H9 (cell line): ENCODE measurements at regions not wholly inside any gene's neighbourhood (a gene's known extent, or its start where the extent isn't known, plus 50 kb on each side); places are given as distances from the start of the nearest gene placed in this dataset.

Experiments
- DNase-seq: peaks from one replicate; pipeline ENCODE4 v3.0.0-alpha.2; 2017
- H2AFZ ChIP-seq: one replicate; pipeline ENCODE4 v1.6.1; 2013; ENCODE audit warnings: mild to moderate bottlenecking, low read length, control low read depth, moderate library complexity
- H2AK5ac ChIP-seq: 2 replicates; pipeline ENCODE4 v1.6.1; 2013; ENCODE audit warnings: low read length, control low read depth, mixed read lengths; ENCODE audit not compliant: insufficient read length
- H2BK120ac ChIP-seq: one replicate; pipeline ENCODE4 v1.6.1; 2013; ENCODE audit warnings: low read depth, mild to moderate bottlenecking, low read length, control low read depth, inconsistent platforms; ENCODE audit not compliant: poor library complexity, severe bottlenecking
- H2BK12ac ChIP-seq: 2 replicates; pipeline ENCODE4 v1.6.1; 2013; ENCODE audit warnings: low read length, control low read depth, mixed read lengths, low read depth; ENCODE audit not compliant: insufficient read length
- H2BK15ac ChIP-seq: 2 replicates; pipeline ENCODE4 v1.6.1; 2013; ENCODE audit warnings: low read depth, low read length, control low read depth
- H2BK20ac ChIP-seq: one replicate; pipeline ENCODE4 v1.6.1; 2013; ENCODE audit warnings: low read depth, mild to moderate bottlenecking, low read length, control low read depth, inconsistent platforms; ENCODE audit not compliant: poor library complexity, severe bottlenecking
- H2BK5ac ChIP-seq: 2 replicates; pipeline ENCODE4 v1.6.1; 2013; ENCODE audit warnings: low read length, control low read depth, mixed read lengths; ENCODE audit not compliant: insufficient read length
- H3K14ac ChIP-seq: 2 replicates; pipeline ENCODE4 v1.6.1; 2013; ENCODE audit warnings: low read length, control low read depth; ENCODE audit not compliant: insufficient read depth
- H3K18ac ChIP-seq: 2 replicates; pipeline ENCODE4 v1.6.1; 2013; ENCODE audit warnings: low read depth, mild to moderate bottlenecking, mixed read lengths, low read length, control low read depth; ENCODE audit not compliant: insufficient read length
- H3K23ac ChIP-seq: 2 replicates; pipeline ENCODE4 v1.6.1; 2013; ENCODE audit warnings: low read length, control low read depth, mixed read lengths, low read depth; ENCODE audit not compliant: insufficient read length
- H3K23me2 ChIP-seq: 2 replicates; pipeline ENCODE4 v1.6.1; 2013; ENCODE audit warnings: low read depth, mild to moderate bottlenecking, mixed read lengths, low read length, control low read depth; ENCODE audit not compliant: insufficient read length, poor library complexity, severe bottlenecking
- H3K27ac ChIP-seq: 2 replicates; pipeline ENCODE4 v1.5.1; 2013; ENCODE audit warnings: low read length, control low read depth, mixed read lengths, low read depth; ENCODE audit not compliant: insufficient read length
- H3K27me3 ChIP-seq: 2 replicates; pipeline ENCODE4 v1.6.1; 2013; ENCODE audit warnings: low read length, control low read depth, inconsistent platforms; ENCODE audit not compliant: insufficient read depth
- H3K4ac ChIP-seq: 2 replicates; pipeline ENCODE4 v1.6.1; 2013; ENCODE audit warnings: low read depth, mild to moderate bottlenecking, control low read depth, inconsistent platforms, low read length, moderate library complexity
- H3K4me1 ChIP-seq: 2 replicates; pipeline ENCODE4 v1.6.1; 2013; ENCODE audit warnings: low read length, control low read depth, inconsistent platforms; ENCODE audit not compliant: insufficient read depth
- H3K4me2 ChIP-seq: 2 replicates; pipeline ENCODE4 v1.6.1; 2013; ENCODE audit warnings: low read length, control low read depth, mixed read lengths; ENCODE audit not compliant: insufficient read length, insufficient read depth
- H3K56ac ChIP-seq: 2 replicates; pipeline ENCODE4 v1.6.1; 2013; ENCODE audit warnings: low read depth, mild to moderate bottlenecking, mixed read lengths, low read length, control low read depth; ENCODE audit not compliant: insufficient read length
- H3K79me1 ChIP-seq: 2 replicates; pipeline ENCODE4 v1.6.1; 2013; ENCODE audit warnings: low read depth, mild to moderate bottlenecking, moderate library complexity, low read length, control low read depth, inconsistent platforms; ENCODE audit not compliant: insufficient read depth, poor library complexity, severe bottlenecking
- H3K79me2 ChIP-seq: 2 replicates; pipeline ENCODE4 v1.6.1; 2013; ENCODE audit warnings: low read length, control low read depth, inconsistent platforms; ENCODE audit not compliant: insufficient read depth
- H3K9ac ChIP-seq: 2 replicates; pipeline ENCODE4 v1.6.1; 2013; ENCODE audit warnings: low read length, control low read depth, mixed read lengths; ENCODE audit not compliant: insufficient read length; ENCODE audit errors: extremely low read depth
- H3K9me3 ChIP-seq: one replicate; pipeline ENCODE4 v1.6.1; 2013; ENCODE audit warnings: low read depth, low read length, inconsistent platforms; ENCODE audit not compliant: control insufficient read depth
- H3T11ph ChIP-seq: one replicate; pipeline ENCODE4 v1.6.1; 2013; ENCODE audit warnings: mild to moderate bottlenecking, low read length, control low read depth, inconsistent platforms
- H4K20me1 ChIP-seq: one replicate; pipeline ENCODE4 v1.6.1; 2013; ENCODE audit not compliant: control insufficient read depth, insufficient read length, insufficient read depth
- H4K5ac ChIP-seq: 2 replicates; pipeline ENCODE4 v1.6.1; 2013; ENCODE audit warnings: low read depth, mild to moderate bottlenecking, mixed read lengths, low read length, control low read depth; ENCODE audit not compliant: insufficient read length
- H4K8ac ChIP-seq: replicated peaks from 2 replicates; pipeline ENCODE4 v1.6.1; 2013; ENCODE audit warnings: low read length, control low read depth, mixed read lengths, low read depth; ENCODE audit not compliant: insufficient read length
- H4K91ac ChIP-seq: 2 replicates; pipeline ENCODE4 v1.6.1; 2013; ENCODE audit warnings: low read depth, mild to moderate bottlenecking, moderate library complexity, mixed read lengths, low read length, control low read depth; ENCODE audit not compliant: insufficient read length
- H3K27ac Mint-ChIP-seq, 3 experiments: 2 replicates in 2 of 3; 3 replicates in 1 of 3; pipeline ENCODE4 v1.8.0; 2020 to 2021; ENCODE audit warnings: mixed read lengths in 3 of 3, mild to moderate bottlenecking in 1 of 3, moderate library complexity in 1 of 3
- H3K27me3 Mint-ChIP-seq: 2 replicates; pipeline ENCODE4 v1.8.0; 2021; ENCODE audit warnings: low read depth, mild to moderate bottlenecking, moderate library complexity, mixed read lengths
- H3K36me3 Mint-ChIP-seq, 3 experiments: 2 replicates in 2 of 3; 3 replicates in 1 of 3; pipeline ENCODE4 v1.8.0; 2020 to 2021; ENCODE audit warnings: low read depth in 3 of 3, mixed read lengths in 3 of 3; ENCODE audit not compliant: insufficient read depth in 1 of 3
- H3K4me1 Mint-ChIP-seq, 2 experiments: 2 replicates each; pipeline ENCODE4 v1.8.0; 2020; ENCODE audit warnings: mixed read lengths in 2 of 2
- H3K4me3 Mint-ChIP-seq, 2 experiments: 2 replicates in 1 of 2; 3 replicates in 1 of 2; pipeline ENCODE4 v1.8.0; 2020 to 2021; ENCODE audit warnings: mild to moderate bottlenecking in 2 of 2, mixed read lengths in 2 of 2, moderate library complexity in 1 of 2
- H3K9me3 Mint-ChIP-seq, 2 experiments: 2 replicates in 1 of 2; 3 replicates in 1 of 2; pipeline ENCODE4 v1.8.0; 2020; ENCODE audit warnings: mild to moderate bottlenecking in 2 of 2, mixed read lengths in 2 of 2, moderate library complexity in 1 of 2
- CTCF ChIP-seq: fragments of 200-600 bp; sonication (generic); conservative IDR thresholded peaks from 3 replicates; pipeline ENCODE4 v1.8.0; 2021; ENCODE audit warnings: antibody characterized with exemption, mild to moderate bottlenecking
- WGBS: extraction: QIAGEN DNeasy Blood & Tissue Kit; methylation state at CpG from one replicate; pipeline ENCODE4 v1.1.7; 2013; ENCODE audit warnings: missing lambda C conversion rate, low lambda C conversion rate, mixed read lengths; ENCODE audit not compliant: insufficient read length; ENCODE audit errors: extremely low coverage; 5-methylcytosine and 5-hydroxymethylcytosine counted together

- H3K27me3 ChIP-seq, result no peaks in the 10 kb centered on the region
- H3K27ac Mint-ChIP-seq, result peak overlapping the region in 2 of 3 experiments; percentile 46 to 93; a peak in 3 of 7 replicates
- no peak overlapping the region for H2BK120ac ChIP-seq
- H3K9me3 ChIP-seq, result no peaks in the 10 kb centered on the region
- H3K27me3 Mint-ChIP-seq, result no peaks in the 10 kb centered on the region; the same call in 1 of the 2 replicates
- H4K8ac ChIP-seq, result no peak overlapping the region
- H2BK20ac ChIP-seq, result no peak overlapping the region
- H2AFZ ChIP-seq, result no peak overlapping the region
- H3K23ac ChIP-seq, result no peak overlapping the region
- H3K56ac ChIP-seq, result no peak overlapping the region
- H3K27ac ChIP-seq, result peak overlapping the region; percentile 54
- H3K79me2 ChIP-seq, result no peaks in the 10 kb centered on the region
- H3K79me1 ChIP-seq, result no peaks in the 10 kb centered on the region
- no peak overlapping the region for H3K14ac ChIP-seq
- no peaks in the 10 kb centered on the region for H4K20me1 ChIP-seq
- H3K23me2 ChIP-seq, result no peaks in the 10 kb centered on the region
- H2BK12ac ChIP-seq, result no peak overlapping the region
- H2AK5ac ChIP-seq, result no peak overlapping the region
- no peaks in the 10 kb centered on the region for H3K4me1 ChIP-seq
- H3K36me3 Mint-ChIP-seq, result peaks cover 20 to 39% (median 24%) of the 10 kb centered on the region in 3 experiments
- H4K5ac ChIP-seq, result no peak overlapping the region
- H4K91ac ChIP-seq, result no peak overlapping the region
- WGBS, result no CpG with 5 or more reads among the region's 12 CpGs
- peaks cover 27 to 32% of the 10 kb centered on the region in 2 experiments for H3K9me3 Mint-ChIP-seq
- no peak overlapping the region for H3K18ac ChIP-seq
- peak overlapping the region in 1 of 2 experiments; percentile 21; a peak in 2 of 5 replicates for H3K4me3 Mint-ChIP-seq
- no peak overlapping the region for H3K9ac ChIP-seq
- no peak overlapping the region for H2BK5ac ChIP-seq
- H3T11ph ChIP-seq, result no peak overlapping the region
- H3K4me2 ChIP-seq, result peak overlapping the region; percentile 53
- TF ChIP-seq CTCF, result no peak
- peaks cover 0 to 15% of the 10 kb centered on the region in 2 experiments; a peak in 2 of 4 replicates for H3K4me1 Mint-ChIP-seq
- no peak overlapping the region for H2BK15ac ChIP-seq
- H3K4ac ChIP-seq, result no peak overlapping the region
- DNase-seq, result peak; percentile 42
Measured at GRCh38 chr7:149569726-149570422, 72.3 kb upstream of the ZNF746 start.
